GM12874 (cell line): ENCODE measurements at regions not wholly inside any gene's neighbourhood (a gene's known extent, or its start where the extent isn't known, plus 50 kb on each side); places are given as distances from the start of the nearest gene placed in this dataset.

ENCODE experiments used
- TF ChIP-seq, protein P1 (sequence below): IDR thresholded peaks from 2 replicates; pipeline ENCODE4 v1.5.1; 2011; ENCODE audit warnings: low read depth, mild to moderate bottlenecking, control low read depth, low read length, moderate library complexity; ENCODE audit not compliant: insufficient read depth

GRCh38 chr3:182739619-182740018, 53.7 kb upstream of the ATP11B start:
- TF ChIP-seq, protein P1, sequence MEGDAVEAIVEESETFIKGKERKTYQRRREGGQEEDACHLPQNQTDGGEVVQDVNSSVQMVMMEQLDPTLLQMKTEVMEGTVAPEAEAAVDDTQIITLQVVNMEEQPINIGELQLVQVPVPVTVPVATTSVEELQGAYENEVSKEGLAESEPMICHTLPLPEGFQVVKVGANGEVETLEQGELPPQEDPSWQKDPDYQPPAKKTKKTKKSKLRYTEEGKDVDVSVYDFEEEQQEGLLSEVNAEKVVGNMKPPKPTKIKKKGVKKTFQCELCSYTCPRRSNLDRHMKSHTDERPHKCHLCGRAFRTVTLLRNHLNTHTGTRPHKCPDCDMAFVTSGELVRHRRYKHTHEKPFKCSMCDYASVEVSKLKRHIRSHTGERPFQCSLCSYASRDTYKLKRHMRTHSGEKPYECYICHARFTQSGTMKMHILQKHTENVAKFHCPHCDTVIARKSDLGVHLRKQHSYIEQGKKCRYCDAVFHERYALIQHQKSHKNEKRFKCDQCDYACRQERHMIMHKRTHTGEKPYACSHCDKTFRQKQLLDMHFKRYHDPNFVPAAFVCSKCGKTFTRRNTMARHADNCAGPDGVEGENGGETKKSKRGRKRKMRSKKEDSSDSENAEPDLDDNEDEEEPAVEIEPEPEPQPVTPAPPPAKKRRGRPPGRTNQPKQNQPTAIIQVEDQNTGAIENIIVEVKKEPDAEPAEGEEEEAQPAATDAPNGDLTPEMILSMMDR, result no peak

DNA sequence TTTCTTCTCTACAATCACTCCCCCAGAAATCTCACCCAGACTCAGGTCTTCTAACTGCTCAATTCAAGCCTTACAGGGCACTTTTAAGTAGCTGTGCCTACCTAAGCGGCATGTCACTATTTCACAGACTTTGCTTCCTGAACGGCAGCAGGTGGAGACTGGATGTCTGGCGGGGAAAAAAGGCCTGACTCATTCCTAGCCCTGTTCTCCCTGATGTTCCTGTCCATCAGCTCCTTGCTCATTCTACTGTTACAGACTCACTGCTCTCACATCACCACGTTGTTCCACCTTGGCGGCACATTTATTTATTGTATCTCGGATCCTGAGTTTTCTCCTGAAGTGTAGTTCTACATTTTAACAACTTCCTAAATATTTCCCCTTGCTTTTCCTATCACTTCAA, 52.6 kb upstream of the ATP11B start:
- TF ChIP-seq, protein P1, result no peak

- TF ChIP-seq, protein P1, result no peak
These were observed 52.1 kb upstream of the ATP11B start for GRCh38 chr3:182741214-182741613.
